ENCODE measurements at regions not wholly inside any gene's neighbourhood (a gene's known extent, or its start where the extent isn't known, plus 50 kb on each side); places are given as distances from the start of the nearest gene placed in this dataset.

DNA sequence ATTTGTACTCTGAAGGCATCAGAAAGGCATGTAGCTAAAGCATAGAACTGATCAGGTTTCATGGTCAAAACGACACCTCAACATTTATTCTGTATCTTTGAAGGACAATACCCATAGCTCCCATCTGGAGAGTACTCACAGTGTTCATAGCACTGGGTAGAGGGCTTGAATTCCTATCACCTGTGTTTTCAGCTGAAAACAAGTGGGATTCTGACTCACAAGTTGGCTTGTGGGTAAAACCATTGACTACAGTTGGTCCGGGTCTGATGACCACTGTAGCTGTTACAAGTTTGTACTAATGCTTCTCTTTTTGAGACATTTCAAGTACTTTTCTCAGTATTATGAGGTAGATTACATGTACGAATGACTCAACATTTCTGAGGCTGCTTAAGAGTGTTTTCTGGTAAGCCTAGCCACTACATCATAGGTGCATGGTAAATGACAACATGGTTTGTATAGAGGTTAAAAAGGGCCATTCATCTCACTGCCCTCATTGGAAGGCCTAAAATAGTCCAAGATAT, 68.6 kb upstream of the PELI1 start:
- TF ChIP-seq, protein P1, sequence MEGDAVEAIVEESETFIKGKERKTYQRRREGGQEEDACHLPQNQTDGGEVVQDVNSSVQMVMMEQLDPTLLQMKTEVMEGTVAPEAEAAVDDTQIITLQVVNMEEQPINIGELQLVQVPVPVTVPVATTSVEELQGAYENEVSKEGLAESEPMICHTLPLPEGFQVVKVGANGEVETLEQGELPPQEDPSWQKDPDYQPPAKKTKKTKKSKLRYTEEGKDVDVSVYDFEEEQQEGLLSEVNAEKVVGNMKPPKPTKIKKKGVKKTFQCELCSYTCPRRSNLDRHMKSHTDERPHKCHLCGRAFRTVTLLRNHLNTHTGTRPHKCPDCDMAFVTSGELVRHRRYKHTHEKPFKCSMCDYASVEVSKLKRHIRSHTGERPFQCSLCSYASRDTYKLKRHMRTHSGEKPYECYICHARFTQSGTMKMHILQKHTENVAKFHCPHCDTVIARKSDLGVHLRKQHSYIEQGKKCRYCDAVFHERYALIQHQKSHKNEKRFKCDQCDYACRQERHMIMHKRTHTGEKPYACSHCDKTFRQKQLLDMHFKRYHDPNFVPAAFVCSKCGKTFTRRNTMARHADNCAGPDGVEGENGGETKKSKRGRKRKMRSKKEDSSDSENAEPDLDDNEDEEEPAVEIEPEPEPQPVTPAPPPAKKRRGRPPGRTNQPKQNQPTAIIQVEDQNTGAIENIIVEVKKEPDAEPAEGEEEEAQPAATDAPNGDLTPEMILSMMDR (IDR thresholded peaks at IDR 0.05; ENCODE audit: low read depth, low read length) = no peak
- no peak for TF ChIP-seq EZH2phosphoT487 (IDR thresholded peaks at IDR 0.05; ENCODE audit: low read depth)

Data from OCI-LY3 (cell line).